ENCODE measurements at regions not wholly inside any gene's neighbourhood (a gene's known extent, or its start where the extent isn't known, plus 50 kb on each side); places are given as distances from the start of the nearest gene placed in this dataset.

- DNase-seq = no peak
Measured at GRCh38 chr1:217311269-217311668, 319.6 kb downstream of the GPATCH2 start.

GRCh38 chr1:217281332-217281731 lies 349.6 kb downstream of the GPATCH2 start:
- DNase-seq = no peak

GRCh38 chr1:217275655-217276398 lies 355.1 kb downstream of the GPATCH2 start:
- peak; percentile 92 for DNase-seq

GRCh38 chr1:217274927-217275654 lies 355.8 kb downstream of the GPATCH2 start:
- DNase-seq = peak; percentile 72

- DNase-seq = peak; percentile 20
Measured at GRCh38 chr1:217274416-217274815, 356.5 kb downstream of the GPATCH2 start.

GRCh38 chr1:217273866-217274265 lies 357.0 kb downstream of the GPATCH2 start:
- peak; percentile 54 for DNase-seq

GRCh38 chr1:217272385-217272784 lies 358.5 kb downstream of the GPATCH2 start:
- peak; percentile 71 for DNase-seq

- no peak for DNase-seq
Measured at GRCh38 chr1:217270101-217270500, 360.8 kb downstream of the GPATCH2 start.

GRCh38 chr1:217268058-217268457 lies 362.8 kb downstream of the GPATCH2 start:
- no peak for DNase-seq

- no peak for DNase-seq
Measured at GRCh38 chr1:217261636-217262035, 369.3 kb downstream of the GPATCH2 start.

GRCh38 chr1:217260676-217261075 lies 370.2 kb downstream of the GPATCH2 start:
- DNase-seq = no peak

- DNase-seq = no peak
Measured at GRCh38 chr1:217253985-217254384, 376.9 kb downstream of the GPATCH2 start.

- no peak for DNase-seq
Measured at GRCh38 chr1:217253351-217253750, 377.5 kb downstream of the GPATCH2 start.

GRCh38 chr1:217251121-217251520 lies 379.8 kb downstream of the GPATCH2 start:
- DNase-seq = no peak

GRCh38 chr1:217249857-217250256 lies 381.0 kb downstream of the GPATCH2 start:
- no peak for DNase-seq

GRCh38 chr1:217244971-217245370 lies 385.9 kb downstream of the GPATCH2 start:
- no peak for DNase-seq

- DNase-seq = no peak
Measured at GRCh38 chr1:217240656-217241055, 390.2 kb downstream of the GPATCH2 start.

GRCh38 chr1:217238945-217239344 lies 391.9 kb downstream of the GPATCH2 start:
- DNase-seq = no peak

- DNase-seq = no peak
Measured at GRCh38 chr1:217230412-217230811, 400.5 kb downstream of the GPATCH2 start.

- no peak for DNase-seq
Measured at GRCh38 chr1:217228689-217229088, 402.2 kb downstream of the GPATCH2 start.

- DNase-seq = no peak
Measured at GRCh38 chr1:217224201-217224600, 406.7 kb downstream of the GPATCH2 start.

GRCh38 chr1:217214551-217214950 lies 416.3 kb downstream of the GPATCH2 start:
- DNase-seq = no peak

- no peak for DNase-seq
Measured at GRCh38 chr1:217211486-217211885, 419.4 kb downstream of the GPATCH2 start.

- no peak for DNase-seq
Measured at GRCh38 chr1:217205578-217205977, 425.3 kb downstream of the GPATCH2 start.
